Breast epithelium (tissue), 3 donors: ENCODE measurements at regions not wholly inside any gene's neighbourhood (a gene's known extent, or its start where the extent isn't known, plus 50 kb on each side); places are given as distances from the start of the nearest gene placed in this dataset.

Experiments used
- CTCF ChIP-seq, 3 donors: fragments of 450-650 bp; IDR thresholded peaks; one replicate each; pipeline ENCODE4 v1.5.1; 2016 to 2017; ENCODE audit warnings: antibody characterized with exemption in 3 of 3, mild to moderate bottlenecking in 3 of 3, moderate library complexity in 3 of 3
- POLR2A ChIP-seq: fragments of 450-650 bp; IDR thresholded peaks from one replicate; pipeline ENCODE4 v1.6.1; 2016; ENCODE audit warnings: antibody characterized with exemption, mild to moderate bottlenecking, moderate library complexity

- TF ChIP-seq CTCF (IDR thresholded peaks at IDR 0.05) (no peak), POLR2A (no peak)
Observed at GRCh38 chr2:129314120-129314519, 665.3 kb upstream of the RAB6C start.
